ENCODE measurements at regions not wholly inside any gene's neighbourhood (a gene's known extent, or its start where the extent isn't known, plus 50 kb on each side); places are given as distances from the start of the nearest gene placed in this dataset.

GRCh38 chr20:19114410-19114809 lies 98.0 kb upstream of the SLC24A3 start:
- no peak for TF ChIP-seq MAX (IDR thresholded peaks at IDR 0.05; ENCODE audit: low read depth, low read length)
- TF ChIP-seq CTCF (IDR thresholded peaks at IDR 0.05; ENCODE audit: low read depth, low read length): no peak
- no peak for TF ChIP-seq POLR2A (IDR thresholded peaks at IDR 0.05; ENCODE audit: extremely low read depth, insufficient read length)
- TF ChIP-seq MYC (IDR thresholded peaks at IDR 0.05; ENCODE audit: low read depth, low read length): no peak

Data from NB4 (cell line).